Brain microvascular endothelial cell (primary cell): ENCODE measurements at regions not wholly inside any gene's neighbourhood (a gene's known extent, or its start where the extent isn't known, plus 50 kb on each side); places are given as distances from the start of the nearest gene placed in this dataset.

Experiments used
- DNase-seq: peaks from one replicate; pipeline ENCODE4 v3.0.0-alpha.2; 2020
- H3K27ac ChIP-seq: fragments of 250-450 bp; sonication (Bioruptor Pico); 2 replicates; pipeline ENCODE4 v1.5.1; 2020; ENCODE audit warnings: mild to moderate bottlenecking, moderate library complexity
- H3K27me3 ChIP-seq: fragments of 250-450 bp; sonication (Bioruptor Pico); replicated peaks from 2 replicates; pipeline ENCODE4 v1.5.1; 2020; ENCODE audit warnings: mild to moderate bottlenecking
- H3K36me3 ChIP-seq: fragments of 250-450 bp; sonication (Bioruptor Pico); replicated peaks from 2 replicates; pipeline ENCODE4 v1.5.1; 2020; ENCODE audit warnings: mild to moderate bottlenecking
- H3K4me3 ChIP-seq: 2 replicates; pipeline ENCODE4 v1.5.1; 2011; ENCODE audit warnings: low read depth, mild to moderate bottlenecking, control low read depth, low read length, moderate library complexity
- CTCF ChIP-seq: IDR thresholded peaks from 2 replicates; pipeline ENCODE4 v1.5.1; 2011; ENCODE audit warnings: low read depth, mild to moderate bottlenecking, moderate library complexity, low read length, control low read depth, inconsistent platforms; ENCODE audit errors: missing control alignments
- in situ Hi-C: cut with HindIII; loops from 2 replicates; pipeline ENCODE4 v1.10.0; 2017; ENCODE audit warnings: low sequenced_read_pairs, low pct_ligation_motif_present

GRCh38 chr20:19025430-19026120 lies 186.9 kb upstream of the SLC24A3 start:
- DNase-seq = no peak
- TF ChIP-seq CTCF = no peak
- Histone ChIP-seq H3K36me3 (no peaks in the 10 kb centered on the region), H3K27me3 (no peaks in the 10 kb centered on the region), H3K4me3 (no peak overlapping the region), H3K27ac (no peak overlapping the region)
- in situ Hi-C loops = no loop called here

- Histone ChIP-seq H3K36me3 (no peaks in the 10 kb centered on the region), H3K4me3 (no peak overlapping the region), H3K27ac (no peak overlapping the region), H3K27me3 (no peaks in the 10 kb centered on the region)
- no peak for DNase-seq
- TF ChIP-seq CTCF = no peak
- in situ Hi-C loops = no loop called here
Measured at GRCh38 chr20:19026121-19026878, 186.1 kb upstream of the SLC24A3 start.

- no peaks in the 10 kb centered on the region for H3K36me3 ChIP-seq
- H3K27me3 ChIP-seq = no peaks in the 10 kb centered on the region
- TF ChIP-seq CTCF = no peak
- DNase-seq = no peak
- H3K27ac ChIP-seq = no peak overlapping the region
- H3K4me3 ChIP-seq = no peak overlapping the region
- in situ Hi-C loops = no loop called here
Measured at GRCh38 chr20:19026901-19027644, 185.4 kb upstream of the SLC24A3 start.

GRCh38 chr20:19027971-19028370 lies 184.5 kb upstream of the SLC24A3 start:
- Histone ChIP-seq H3K36me3 (no peaks in the 10 kb centered on the region), H3K27me3 (no peaks in the 10 kb centered on the region), H3K4me3 (no peak overlapping the region), H3K27ac (no peak overlapping the region)
- TF ChIP-seq CTCF = no peak
- in situ Hi-C loops = no loop called here
- no peak for DNase-seq

- DNase-seq = no peak
- Histone ChIP-seq H3K36me3 (no peaks in the 10 kb centered on the region), H3K27ac (no peak overlapping the region), H3K4me3 (no peak overlapping the region), H3K27me3 (no peaks in the 10 kb centered on the region)
- in situ Hi-C loops = no loop called here
- TF ChIP-seq CTCF = no peak
Measured at GRCh38 chr20:19041787-19042186, 170.7 kb upstream of the SLC24A3 start.
